NB4 (cell line): ENCODE measurements at regions not wholly inside any gene's neighbourhood (a gene's known extent, or its start where the extent isn't known, plus 50 kb on each side); places are given as distances from the start of the nearest gene placed in this dataset.

Experiments
- POLR2A ChIP-seq: IDR thresholded peaks from 2 replicates; pipeline ENCODE4 v1.6.1; 2011; ENCODE audit warnings: mild to moderate bottlenecking; ENCODE audit not compliant: insufficient read length; ENCODE audit errors: extremely low read depth
- TF ChIP-seq, protein P1 (sequence below): IDR thresholded peaks from one replicate; pipeline ENCODE4 v1.5.1; 2012; ENCODE audit warnings: low read depth, low read length

GRCh38 chr20:22745194-22745500, 160.8 kb upstream of the FOXA2 start:
- no peak for TF ChIP-seq POLR2A
- TF ChIP-seq, protein P1, sequence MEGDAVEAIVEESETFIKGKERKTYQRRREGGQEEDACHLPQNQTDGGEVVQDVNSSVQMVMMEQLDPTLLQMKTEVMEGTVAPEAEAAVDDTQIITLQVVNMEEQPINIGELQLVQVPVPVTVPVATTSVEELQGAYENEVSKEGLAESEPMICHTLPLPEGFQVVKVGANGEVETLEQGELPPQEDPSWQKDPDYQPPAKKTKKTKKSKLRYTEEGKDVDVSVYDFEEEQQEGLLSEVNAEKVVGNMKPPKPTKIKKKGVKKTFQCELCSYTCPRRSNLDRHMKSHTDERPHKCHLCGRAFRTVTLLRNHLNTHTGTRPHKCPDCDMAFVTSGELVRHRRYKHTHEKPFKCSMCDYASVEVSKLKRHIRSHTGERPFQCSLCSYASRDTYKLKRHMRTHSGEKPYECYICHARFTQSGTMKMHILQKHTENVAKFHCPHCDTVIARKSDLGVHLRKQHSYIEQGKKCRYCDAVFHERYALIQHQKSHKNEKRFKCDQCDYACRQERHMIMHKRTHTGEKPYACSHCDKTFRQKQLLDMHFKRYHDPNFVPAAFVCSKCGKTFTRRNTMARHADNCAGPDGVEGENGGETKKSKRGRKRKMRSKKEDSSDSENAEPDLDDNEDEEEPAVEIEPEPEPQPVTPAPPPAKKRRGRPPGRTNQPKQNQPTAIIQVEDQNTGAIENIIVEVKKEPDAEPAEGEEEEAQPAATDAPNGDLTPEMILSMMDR, result no peak
